H1 (cell line): ENCODE measurements at regions not wholly inside any gene's neighbourhood (a gene's known extent, or its start where the extent isn't known, plus 50 kb on each side); places are given as distances from the start of the nearest gene placed in this dataset.

Experiments used
- ATF2 ChIP-seq: IDR thresholded peaks from 2 replicates; pipeline ENCODE4 v1.6.1; 2012; ENCODE audit warnings: low read length, inconsistent platforms
- HDAC2 ChIP-seq, 2 experiments: fragments of 300-600 bp in 1 of 2; sonication (generic) in 1 of 2; IDR thresholded peaks; 2 replicates each; pipeline ENCODE4 v1.6.1; 2011 to 2012; ENCODE audit warnings: low read depth in 2 of 2, low read length in 2 of 2, mild to moderate bottlenecking in 2 of 2, moderate library complexity in 2 of 2, borderline replicate concordance in 1 of 2, inconsistent platforms in 1 of 2
- JUND ChIP-seq: IDR thresholded peaks from 2 replicates; pipeline ENCODE4 v1.6.1; 2011; ENCODE audit warnings: mild to moderate bottlenecking, improper control_type of control experiment, low read length
- TBP ChIP-seq: IDR thresholded peaks from 2 replicates; pipeline ENCODE4 v1.6.1; 2011; ENCODE audit warnings: low read depth, low read length, improper control_type of control experiment

GRCh38 chr1:234672349-234673135 is 62.6 kb upstream of the IRF2BP2 start (continued):
- TF ChIP-seq TBP (no peak), JUND (no peak), HDAC2 (IDR thresholded peaks at IDR 0.05; ENCODE audit: borderline replicate concordance in 1 of 2, low read depth in 2 of 2, low read length in 2 of 2) (no peak), ATF2 (no peak)
- TF ChIP-seq, all 59 proteins: peak for 0
